HCT116 (cell line): ENCODE measurements at regions not wholly inside any gene's neighbourhood (a gene's known extent, or its start where the extent isn't known, plus 50 kb on each side); places are given as distances from the start of the nearest gene placed in this dataset.

Experiments
- ATF3 ChIP-seq: IDR thresholded peaks from 2 replicates; pipeline ENCODE4 v1.6.1; 2012
- EZH2 ChIP-seq: fragments of 200-600 bp; sonication (generic); IDR thresholded peaks from 2 replicates; pipeline ENCODE4 v1.6.1; 2017; ENCODE audit warnings: antibody characterized with exemption, mixed run types
- EZH2phosphoT487 ChIP-seq: fragments of 200-600 bp; IDR thresholded peaks from 2 replicates; pipeline ENCODE4 v1.6.1; 2018; ENCODE audit warnings: antibody characterized with exemption, borderline replicate concordance
- MAX ChIP-seq: IDR thresholded peaks from 2 replicates; pipeline ENCODE4 v1.6.1; 2012
- POLR2A ChIP-seq: IDR thresholded peaks from 2 replicates; pipeline ENCODE4 v1.7.0; 2011; ENCODE audit warnings: borderline replicate concordance; ENCODE audit not compliant: insufficient read depth, insufficient read length; ENCODE audit errors: extremely low read depth
- POLR2AphosphoS5 ChIP-seq: IDR thresholded peaks from 2 replicates; pipeline ENCODE4 v1.6.1; 2011; ENCODE audit warnings: mild to moderate bottlenecking, low read depth, low read length, moderate library complexity
- RAD21 ChIP-seq: IDR thresholded peaks from 2 replicates; pipeline ENCODE4 v1.6.1; 2012; ENCODE audit warnings: low read depth, mild to moderate bottlenecking
- SRF ChIP-seq: IDR thresholded peaks from 2 replicates; pipeline ENCODE4 v1.6.1; 2012; ENCODE audit warnings: low read depth
- TCF7L2 ChIP-seq: IDR thresholded peaks from 2 replicates; pipeline ENCODE4 v1.7.0; 2011; ENCODE audit warnings: borderline replicate concordance, inconsistent platforms; ENCODE audit not compliant: insufficient read depth, insufficient read length; ENCODE audit errors: extremely low read depth
- TF ChIP-seq, protein P1 (sequence below), 3 experiments: fragments of 200-600 bp in 1 of 3; sonication (generic) in 1 of 3; IDR thresholded peaks in 2 of 3; conservative IDR thresholded peaks in 1 of 3; 2 replicates each; pipeline ENCODE4 v1.5.1; 2012 to 2017; ENCODE audit warnings: low read depth in 2 of 3, low read length in 2 of 3, antibody characterized with exemption in 1 of 3, borderline replicate concordance in 1 of 3, control low read depth in 1 of 3, mild to moderate bottlenecking in 1 of 3, mixed read lengths in 1 of 3, mixed run types in 1 of 3, moderate library complexity in 1 of 3; ENCODE audit not compliant: insufficient read depth in 1 of 3

GRCh38 chr5:19140276-19140675, 847.7 kb downstream of the CDH18 start:
- TF ChIP-seq MAX: no peak
- TF ChIP-seq, protein P1, sequence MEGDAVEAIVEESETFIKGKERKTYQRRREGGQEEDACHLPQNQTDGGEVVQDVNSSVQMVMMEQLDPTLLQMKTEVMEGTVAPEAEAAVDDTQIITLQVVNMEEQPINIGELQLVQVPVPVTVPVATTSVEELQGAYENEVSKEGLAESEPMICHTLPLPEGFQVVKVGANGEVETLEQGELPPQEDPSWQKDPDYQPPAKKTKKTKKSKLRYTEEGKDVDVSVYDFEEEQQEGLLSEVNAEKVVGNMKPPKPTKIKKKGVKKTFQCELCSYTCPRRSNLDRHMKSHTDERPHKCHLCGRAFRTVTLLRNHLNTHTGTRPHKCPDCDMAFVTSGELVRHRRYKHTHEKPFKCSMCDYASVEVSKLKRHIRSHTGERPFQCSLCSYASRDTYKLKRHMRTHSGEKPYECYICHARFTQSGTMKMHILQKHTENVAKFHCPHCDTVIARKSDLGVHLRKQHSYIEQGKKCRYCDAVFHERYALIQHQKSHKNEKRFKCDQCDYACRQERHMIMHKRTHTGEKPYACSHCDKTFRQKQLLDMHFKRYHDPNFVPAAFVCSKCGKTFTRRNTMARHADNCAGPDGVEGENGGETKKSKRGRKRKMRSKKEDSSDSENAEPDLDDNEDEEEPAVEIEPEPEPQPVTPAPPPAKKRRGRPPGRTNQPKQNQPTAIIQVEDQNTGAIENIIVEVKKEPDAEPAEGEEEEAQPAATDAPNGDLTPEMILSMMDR (IDR thresholded peaks at IDR 0.05 in 2 of 3, conservative IDR thresholded peaks at IDR 0.05 in 1 of 3; ENCODE audit: borderline replicate concordance in 1 of 3, insufficient read depth in 1 of 3, low read depth in 2 of 3, low read length in 2 of 3): no peak
- TF ChIP-seq POLR2A: no peak
- TF ChIP-seq TCF7L2: no peak
- TF ChIP-seq RAD21: no peak
- TF ChIP-seq EZH2: no peak
- no peak for TF ChIP-seq EZH2phosphoT487
- no peak for TF ChIP-seq SRF
- no peak for TF ChIP-seq ATF3
- no peak for TF ChIP-seq POLR2AphosphoS5
